ENCODE measurements at regions not wholly inside any gene's neighbourhood (a gene's known extent, or its start where the extent isn't known, plus 50 kb on each side); places are given as distances from the start of the nearest gene placed in this dataset.

DNA sequence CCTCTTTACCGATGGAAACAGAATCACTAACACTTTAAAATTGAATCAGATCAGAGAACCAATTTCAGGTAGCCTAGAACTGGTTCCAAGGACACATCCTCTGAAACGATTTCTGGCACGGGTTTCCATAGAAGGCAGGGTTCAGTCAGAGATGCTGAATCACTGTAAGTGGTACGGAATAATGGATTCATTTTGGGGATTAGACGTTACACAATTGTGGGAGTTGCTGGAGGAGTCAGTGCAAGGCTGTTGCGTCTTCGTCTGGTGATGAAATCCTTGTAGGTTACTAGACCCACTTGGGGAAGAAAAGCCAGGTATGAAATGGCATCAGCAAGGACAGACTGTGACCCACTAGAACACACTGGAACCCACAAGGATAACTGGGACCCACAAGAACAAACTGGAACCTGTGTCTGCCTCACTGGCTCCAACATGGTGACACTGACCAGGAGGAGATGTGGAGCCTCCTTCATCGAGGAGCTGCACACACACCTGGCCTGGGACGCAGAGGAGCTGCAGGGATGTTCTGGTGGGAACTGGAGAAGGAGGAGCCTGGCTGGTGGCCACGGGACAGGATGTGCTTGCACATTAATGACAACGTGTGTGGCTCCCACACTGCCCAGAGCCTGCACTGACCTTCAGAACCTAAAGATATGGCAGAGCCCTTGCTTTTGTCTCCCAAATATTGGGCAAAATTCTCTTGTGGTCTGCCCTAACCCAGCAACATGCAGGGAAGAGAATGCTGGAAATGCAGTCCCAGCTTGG is 105.1 kb downstream of the TRAPPC11 start:
- no peak for DNase-seq (ENCODE audit: low read depth in 2 of 2)

DNA sequence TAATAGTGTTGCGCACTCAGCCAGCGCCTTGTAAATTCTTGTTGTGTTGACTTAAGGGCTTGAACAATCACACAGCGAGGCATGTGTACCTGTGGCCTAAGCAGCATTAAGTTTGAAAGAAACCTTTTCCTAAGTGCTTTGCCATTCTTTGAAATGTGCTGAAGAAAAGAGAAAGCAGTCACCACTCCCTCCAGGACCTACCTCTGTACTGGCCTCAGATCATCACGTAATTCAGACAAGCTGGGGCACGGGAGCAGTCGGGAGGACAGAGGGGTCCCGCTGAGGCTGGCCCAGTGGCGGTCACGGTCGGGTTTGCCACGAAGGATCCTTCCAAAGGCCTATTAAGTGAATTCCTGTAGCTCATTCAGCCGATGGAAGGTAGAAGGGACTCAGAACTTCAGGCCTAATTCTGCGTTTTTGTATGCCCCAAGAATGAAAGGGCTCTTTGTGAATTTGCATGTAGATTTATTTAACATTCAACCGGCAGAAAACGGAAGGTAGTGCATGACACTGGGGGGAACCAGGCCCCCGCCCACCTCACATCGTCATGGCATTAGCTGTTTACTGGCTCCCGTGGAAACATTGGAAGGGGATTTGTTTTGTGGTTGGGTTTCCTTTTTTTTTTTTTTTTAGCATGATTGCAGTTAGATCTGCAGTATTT is 106.3 kb downstream of the TRAPPC11 start:
- no peak for DNase-seq (ENCODE audit: low read depth in 2 of 2)

DNA sequence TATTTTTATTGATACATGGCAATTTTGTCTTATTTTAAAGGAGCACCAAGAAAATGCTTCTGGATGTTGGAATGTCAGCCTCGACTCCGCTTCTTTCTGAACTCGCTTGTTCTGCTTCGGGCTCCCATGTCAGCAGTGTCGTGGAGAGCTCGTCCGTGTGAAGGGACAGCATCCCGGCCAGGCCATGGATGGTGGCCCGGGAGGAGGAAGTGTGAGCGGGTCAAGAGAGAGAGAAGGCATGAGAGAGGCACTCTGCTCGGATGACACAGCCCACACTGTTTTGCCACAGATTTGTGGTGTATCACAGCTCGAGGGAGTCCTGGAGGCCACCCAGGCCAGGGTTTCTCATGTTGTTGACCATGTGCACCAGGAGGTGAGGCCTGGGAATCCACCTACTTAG is 107.0 kb downstream of the TRAPPC11 start:
- no peak for DNase-seq (ENCODE audit: low read depth in 2 of 2)

DNA sequence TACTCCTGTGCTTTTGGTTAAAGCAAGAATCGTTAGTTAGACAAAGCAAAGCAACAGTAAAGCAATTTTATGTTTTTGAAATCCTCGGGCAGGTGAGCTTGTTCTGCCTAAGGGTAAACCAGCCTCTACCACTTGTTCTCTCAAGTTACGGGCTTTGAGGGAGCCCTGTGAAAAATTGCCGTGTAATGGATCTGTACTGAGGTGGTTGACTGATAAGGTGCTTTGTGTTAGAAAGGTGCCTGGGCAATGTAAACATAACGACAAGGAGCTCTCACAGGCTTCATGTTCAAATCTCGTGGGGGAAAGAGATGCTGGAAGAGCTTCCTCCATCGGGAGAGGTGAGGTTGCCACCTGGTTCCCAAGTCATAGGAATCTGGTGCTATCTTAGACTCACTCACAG is 111.8 kb downstream of the TRAPPC11 start:
- no peak for DNase-seq (ENCODE audit: low read depth in 2 of 2)

DNA sequence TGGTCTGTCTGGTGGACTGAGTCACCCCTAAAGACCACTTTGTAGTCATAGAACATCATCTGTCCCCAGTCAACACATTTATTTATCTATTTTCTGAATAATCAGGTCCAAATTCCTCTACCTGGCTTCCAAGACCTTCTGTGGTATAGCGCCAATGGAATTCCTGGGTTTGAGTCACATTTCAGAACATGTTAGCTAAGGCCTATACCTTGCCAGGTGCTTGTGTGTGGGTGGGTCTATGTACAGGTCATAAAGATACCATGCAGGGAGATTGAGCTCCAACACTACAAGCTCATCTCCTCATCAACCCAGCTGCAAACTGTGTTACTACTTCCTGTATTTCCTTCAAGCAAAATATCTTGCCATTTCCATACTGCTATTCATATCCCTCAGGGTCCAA is 113.3 kb downstream of the TRAPPC11 start:
- no peak for DNase-seq (ENCODE audit: low read depth in 2 of 2)

DNA sequence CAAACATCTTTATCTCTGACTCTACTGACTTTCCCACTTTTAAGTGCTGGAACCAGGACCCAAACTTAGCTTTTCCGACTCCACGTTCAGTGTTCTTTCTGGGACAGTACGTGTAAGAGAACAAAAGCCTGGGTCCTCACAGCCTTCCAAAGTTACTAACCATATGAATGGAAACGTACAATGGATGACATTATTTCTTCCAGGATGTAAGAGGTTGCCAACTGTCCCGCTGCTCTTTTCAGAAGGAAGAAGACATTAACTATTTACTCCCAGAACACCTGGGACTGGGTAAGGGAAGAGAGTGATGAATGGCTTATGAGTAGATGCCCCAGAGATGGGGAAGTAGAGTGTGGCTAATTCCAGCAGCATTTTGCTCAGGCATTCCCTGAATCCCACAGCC is 114.7 kb downstream of the TRAPPC11 start:
- DNase-seq (ENCODE audit: low read depth in 2 of 2): no peak

DNA sequence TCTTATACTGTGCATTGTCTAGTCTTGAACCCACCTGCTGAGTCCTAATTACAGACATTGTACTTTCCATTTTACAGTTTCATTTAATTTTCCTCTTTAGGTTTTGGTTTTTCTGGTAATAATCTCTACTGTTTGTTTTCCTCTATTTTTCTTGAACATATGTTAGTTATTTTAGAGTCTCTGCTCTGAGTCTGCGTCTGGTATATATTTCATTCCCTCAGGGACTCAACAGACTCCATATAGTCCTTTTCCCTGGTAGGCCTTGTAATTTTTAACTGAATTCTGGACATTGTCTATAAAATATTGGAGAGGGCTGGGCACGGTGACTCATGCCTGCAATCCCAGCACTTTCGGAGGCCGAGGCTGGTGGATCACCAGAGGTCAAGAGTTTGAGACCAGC is 121.8 kb upstream of the STOX2 start:
- no peak for DNase-seq (ENCODE audit: low read depth in 2 of 2)

DNA sequence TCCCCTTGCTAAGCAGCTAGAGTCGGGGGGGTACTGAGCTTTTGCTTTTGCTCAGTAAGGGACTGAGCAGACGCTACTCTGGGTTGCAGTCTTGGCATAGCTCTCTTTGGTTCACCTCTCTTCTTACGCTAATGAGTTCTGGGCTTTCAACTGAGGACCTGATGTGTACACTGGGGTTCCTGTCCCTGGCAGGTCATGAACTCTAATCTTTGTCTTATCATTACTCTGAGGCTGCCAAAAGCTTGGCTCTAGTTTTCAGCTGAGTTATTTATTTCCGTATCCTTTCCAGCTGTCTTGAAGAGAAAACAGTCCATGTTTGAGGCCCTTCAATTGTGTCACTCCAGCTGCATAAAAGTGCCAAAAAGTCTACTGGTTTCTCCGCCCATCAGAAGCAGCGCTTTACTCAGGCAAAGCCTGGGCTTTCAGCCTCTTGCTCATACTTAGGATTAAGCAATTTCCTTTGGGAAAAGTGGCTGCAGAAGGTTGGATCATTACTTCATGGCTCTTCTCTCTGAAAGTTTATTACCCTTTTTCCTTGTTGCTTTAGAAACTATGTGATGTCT is 121.0 kb upstream of the STOX2 start:
- no peak for DNase-seq (ENCODE audit: low read depth in 2 of 2)

DNA sequence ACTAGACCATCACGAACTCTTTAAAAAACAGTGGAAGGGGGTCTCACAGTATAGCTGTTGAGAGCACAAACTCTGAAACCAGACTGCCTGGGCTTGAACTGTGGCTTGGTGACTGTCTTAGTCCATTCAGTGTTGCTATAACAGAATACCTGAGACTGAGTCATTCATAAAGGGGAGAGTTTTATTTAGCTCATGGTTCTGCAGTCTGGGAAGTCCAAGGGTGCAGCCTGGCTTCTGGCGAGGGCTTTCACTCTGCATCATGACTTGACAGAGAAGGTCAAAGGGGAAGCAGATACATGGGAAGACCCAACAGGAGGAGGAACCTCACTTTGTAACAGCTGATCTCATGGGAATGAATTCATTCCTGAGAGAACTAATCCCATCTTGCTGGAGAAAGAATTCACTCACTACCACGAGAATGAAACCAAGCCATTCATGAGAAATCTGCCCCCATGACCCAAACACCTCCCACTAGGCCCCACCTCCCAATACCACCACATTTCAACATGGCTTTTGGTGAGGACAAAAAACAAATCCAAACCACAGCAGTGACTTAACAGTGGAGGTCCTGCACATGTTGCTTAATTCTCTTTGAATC is 116.7 kb upstream of the STOX2 start:
- no peak for DNase-seq (ENCODE audit: low read depth in 2 of 2)

DNA sequence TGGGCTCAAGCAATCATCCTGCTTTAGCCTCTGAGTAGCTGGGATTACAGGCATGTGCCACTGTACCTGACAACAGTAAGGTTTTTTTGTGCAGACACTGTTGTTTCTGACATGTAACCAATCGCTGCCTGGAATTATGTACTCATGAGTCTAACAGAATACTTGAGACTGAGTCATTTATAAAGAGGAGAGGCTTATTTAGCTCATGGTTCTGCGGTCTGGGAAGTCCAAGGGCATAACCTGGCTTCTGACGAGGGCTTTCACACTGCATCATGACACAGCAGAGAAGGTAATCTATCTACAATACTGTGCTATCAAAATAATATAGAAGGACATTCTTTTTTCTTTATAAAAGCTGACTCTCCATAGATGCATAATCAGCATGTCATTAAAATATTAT is 115.5 kb upstream of the STOX2 start:
- no peak for DNase-seq (ENCODE audit: low read depth in 2 of 2)

DNA sequence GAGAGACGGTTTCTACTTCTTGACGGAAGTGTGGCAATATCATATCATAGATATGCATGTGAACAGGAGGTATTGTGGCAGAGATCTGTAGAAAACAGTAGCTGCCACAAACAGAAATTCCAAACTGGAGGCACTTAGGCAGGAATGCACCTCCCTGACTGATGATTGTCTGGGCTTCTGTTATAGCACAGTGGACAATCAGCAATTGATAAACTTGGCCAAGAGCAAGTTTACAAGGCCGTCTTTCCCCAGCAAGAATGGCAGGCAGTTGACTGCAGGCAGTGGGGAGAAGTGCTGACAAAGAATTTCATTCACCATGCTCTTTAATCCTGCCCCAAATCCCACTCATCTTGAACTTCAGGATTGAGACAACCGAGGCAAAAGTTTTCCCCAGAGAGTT is 114.4 kb upstream of the STOX2 start:
- no peak for DNase-seq (ENCODE audit: low read depth in 2 of 2)

DNA sequence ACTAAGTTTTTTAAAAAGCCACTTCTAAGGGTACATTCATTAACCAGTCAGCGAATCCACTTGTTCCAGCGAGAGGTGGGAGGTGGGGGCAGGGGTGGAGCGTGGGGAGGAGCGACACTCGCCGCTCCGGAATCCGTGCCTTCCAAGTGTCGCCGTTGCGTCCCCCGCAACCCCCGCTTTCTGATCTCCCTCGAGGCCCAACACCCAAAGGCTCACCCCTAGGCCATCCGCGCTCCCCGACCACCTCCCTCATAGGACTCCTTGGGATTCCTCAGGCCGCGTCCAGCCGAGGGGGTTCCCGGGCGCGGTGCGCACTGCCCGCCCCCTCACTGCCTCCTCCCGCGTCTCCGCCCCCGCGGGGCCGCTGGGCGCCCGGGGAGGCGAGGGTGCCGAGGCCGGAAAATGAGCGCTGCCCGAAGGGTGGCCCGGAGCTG is 108.1 kb upstream of the STOX2 start:
- no peak for DNase-seq (ENCODE audit: low read depth in 2 of 2)

DNA sequence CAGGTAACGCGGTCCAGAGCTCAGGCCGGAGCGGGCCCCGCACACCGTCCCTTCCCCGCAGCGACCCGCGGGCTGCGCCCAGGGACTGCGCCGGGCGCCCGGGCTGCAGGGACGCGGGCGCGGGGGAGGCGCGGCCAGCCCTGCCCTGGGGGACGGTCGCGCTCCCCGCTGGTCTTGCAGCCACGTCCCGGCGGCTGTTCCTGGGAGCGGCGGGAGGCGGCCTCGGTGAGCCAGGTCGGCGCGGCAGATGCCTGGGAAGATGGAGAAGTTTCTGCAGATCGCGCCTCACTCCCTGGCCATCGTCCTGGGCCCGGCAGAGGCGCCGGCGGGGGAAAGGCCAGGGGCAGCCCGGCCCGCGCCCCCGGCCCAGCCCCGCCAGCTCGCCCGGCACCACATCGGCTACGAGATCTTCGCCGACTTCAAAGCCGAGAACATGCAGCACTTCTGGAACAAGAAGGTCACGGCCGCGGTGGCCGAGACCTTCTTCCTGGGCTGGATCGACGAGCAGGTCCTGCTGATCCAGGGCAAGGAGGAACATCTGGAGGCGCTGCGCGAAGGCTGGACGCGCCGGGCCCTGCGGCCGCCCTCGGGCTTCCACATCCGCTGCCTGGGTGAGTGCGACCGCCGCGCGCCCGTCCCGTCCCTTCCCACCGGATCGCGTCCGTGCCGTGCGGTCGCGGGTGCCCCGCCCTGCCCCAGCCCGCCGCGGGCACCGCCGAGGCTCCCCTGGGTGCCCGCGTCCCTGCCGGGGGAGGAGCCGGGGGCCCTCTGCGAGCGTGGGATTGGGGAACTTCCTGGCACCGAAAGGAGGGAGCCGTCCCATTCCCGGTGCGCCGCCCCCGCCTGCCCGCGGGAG is 107.4 kb upstream of the STOX2 start:
- no peak for DNase-seq (ENCODE audit: low read depth in 2 of 2)

DNA sequence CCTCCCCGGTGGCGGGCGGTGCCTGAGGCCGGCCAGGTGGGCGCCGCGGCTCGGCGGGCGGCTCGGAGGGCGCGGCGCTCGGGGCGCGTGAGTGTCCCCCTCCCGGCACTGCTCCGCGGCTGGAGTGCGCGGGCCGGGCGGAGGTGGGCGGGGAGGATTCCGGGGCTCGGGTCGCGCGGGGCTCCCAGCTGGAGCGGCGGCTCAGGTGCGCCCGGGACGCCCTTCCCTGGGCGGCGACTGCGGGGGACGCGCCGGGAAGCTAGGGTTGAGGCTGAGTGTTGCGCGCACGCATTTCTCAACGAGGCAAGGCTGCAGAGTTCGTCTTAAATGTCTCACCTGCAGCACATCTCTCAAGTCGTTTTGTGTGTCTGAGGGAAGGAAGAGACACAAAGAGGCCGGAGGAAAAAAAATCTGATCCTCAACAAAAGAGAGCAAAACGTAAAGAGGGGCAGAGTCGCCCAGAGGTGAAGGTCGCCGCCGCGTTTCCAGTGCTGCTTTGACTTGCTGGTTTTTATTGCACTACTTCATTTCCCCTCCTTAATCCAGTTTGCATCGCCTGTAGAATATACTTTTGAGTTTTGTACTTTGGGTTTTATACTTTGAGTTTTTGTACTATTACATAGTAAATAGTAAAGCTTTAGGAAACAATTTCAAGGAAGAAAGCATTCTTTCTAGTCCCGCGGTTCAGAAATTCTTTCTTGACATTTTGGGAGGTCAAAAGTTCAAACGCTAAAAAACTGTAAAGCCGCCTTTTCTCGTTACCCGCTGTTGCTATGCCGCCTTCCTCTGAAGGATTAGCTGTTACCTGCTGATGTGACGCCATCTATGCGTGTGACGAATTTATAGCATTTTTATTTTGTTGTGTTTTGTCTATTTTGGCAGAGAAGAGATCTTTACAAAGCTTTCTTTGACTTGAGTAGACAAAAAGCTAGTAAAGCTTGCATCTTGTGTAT is 106.5 kb upstream of the STOX2 start:
- DNase-seq (ENCODE audit: low read depth in 2 of 2): no peak

DNA sequence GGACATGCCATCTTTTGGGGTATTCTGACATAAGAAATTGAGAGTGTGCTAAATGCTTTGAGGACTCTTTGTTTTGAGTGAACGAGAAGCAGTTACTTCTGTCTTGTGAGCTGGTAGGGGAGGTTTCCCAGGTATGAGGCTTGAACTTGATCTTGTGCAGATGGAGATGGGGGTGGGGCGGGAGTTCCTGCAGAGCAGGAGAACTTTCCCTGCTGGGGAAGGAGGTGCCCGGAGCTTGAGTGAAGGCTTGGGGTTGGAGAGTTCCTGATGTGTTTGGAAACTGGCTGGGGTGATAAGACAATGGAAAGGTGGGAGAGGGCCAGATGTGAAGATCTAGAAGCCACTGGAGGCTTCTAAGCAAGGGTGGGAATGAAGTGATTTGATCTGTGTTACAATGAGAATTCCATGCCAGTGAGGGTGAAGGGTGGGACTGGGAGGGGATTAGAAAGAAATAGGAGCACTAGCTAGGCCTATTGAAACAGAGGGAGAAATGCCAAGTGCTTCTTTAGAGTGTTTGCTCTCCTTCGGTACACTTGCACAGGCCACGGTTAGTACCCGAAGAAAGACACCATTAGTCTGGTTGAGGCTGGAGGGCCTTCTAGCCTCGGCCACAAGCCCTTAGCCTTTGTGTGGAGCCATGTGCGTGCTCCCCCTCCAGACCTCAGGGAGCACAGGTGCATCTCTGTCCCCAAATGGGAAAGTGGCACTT is 103.5 kb upstream of the STOX2 start:
- no peak for DNase-seq (ENCODE audit: low read depth in 2 of 2)

DNA sequence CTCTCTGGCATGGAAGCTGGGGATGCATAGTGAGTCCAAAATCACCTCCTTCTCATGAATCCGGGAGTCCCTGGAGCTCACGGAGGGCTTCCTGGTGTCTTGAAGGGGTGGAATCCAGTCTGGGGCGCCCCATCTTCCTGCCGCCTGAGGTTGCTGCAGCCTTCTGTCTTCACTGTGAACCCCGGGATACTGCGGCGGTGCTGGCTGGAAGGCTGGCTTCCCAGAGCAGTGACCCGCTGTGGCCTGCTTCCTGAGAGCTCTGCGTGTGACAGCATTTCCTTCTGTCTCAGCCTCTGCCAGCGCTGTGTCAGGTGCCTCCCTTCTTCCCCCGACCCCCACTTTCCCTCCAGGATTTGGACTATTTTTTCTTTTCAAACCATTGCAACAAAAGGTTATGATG is 98.8 kb upstream of the STOX2 start:
- DNase-seq (ENCODE audit: low read depth in 2 of 2): no peak

DNA sequence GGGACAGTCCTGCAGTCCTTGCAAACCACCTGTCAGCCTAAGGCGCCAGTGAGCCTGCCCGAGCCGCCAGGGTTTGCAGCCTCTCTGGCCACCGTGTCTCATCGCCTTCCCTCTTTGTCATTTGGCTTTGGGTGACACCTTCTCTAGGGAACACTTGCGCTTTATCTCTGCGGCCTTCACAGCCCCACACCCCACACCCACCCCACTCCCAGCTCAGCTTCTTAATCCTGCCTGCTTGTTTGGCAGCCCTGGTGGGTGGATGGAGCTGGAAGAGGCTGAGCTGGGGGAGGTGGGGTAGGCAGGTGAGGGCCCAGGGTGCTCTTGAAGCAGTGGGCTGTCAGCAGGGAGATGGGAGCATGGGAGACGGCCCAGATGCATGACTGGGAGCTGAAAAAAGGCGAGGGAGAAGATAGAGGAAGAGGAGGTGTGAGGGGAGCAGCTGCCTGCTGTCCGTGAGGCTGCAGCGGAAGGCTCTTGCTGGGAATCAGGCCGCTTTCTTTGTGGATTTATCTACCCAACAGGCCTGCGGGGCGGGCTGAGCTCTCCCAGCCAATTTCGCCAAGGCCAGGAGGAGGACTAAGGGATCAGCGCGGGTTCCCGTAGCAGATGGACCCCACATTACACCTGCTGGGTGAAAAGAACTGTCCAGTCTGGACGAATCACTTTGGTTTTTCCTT is 97.5 kb upstream of the STOX2 start:
- DNase-seq (ENCODE audit: low read depth in 2 of 2): no peak

DNA sequence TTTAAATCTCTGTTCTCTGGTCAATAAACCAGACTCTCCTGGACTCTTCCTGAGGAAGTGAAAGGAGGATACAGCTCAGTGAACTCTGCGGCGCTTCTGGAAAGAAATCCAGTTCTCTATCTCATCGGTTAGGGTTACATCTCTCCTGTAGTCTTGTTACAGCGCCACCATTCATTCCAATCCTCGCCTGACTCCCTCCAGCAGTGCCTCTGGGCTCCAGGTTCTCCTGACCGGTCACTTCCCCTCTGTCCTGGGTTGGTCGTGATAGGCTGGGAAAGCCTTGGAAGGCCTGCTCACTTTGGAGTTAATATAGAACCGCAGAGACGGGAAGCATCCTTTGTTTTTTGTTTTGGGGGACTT is 97.0 kb upstream of the STOX2 start:
- no peak for DNase-seq (ENCODE audit: low read depth in 2 of 2)

DNA sequence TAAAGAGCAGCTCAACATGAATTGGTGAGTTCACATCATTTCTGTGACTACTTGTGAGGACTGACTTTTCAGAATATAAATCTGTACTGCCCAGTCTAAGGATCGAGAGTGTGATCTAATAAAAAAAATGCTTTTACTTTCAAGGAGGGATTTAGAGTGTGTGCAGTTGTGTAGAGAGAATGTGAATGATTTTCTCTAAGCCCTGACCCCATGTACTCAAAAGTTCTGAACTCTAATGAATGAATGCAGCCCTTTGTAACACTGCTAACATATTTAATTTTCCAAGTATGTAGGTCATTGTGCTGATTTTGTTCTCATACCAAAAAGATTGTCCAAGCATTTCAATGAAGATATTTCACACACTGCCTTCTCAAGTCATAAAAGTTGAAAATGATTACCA is 92.5 kb upstream of the STOX2 start:
- DNase-seq (ENCODE audit: low read depth in 2 of 2): no peak

DNA sequence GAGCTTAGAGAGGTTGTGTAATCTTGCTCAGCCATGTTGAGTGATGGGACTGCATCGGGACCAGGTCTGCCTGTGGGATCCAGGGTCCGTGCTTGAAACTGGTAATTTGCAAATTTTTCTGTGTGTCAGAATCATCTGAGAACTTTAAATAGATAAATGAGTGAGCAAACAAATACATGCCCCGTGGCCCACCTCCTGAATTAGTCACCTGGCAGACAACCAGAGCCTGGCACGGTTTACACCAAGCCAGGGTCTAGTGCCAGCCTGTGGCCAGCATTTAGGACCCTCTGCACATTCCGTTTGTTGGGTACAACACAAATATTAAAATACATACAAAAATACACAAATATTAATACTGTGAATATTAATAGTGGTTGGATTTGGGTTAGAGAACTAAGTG is 90.6 kb upstream of the STOX2 start:
- no peak for DNase-seq (ENCODE audit: low read depth in 2 of 2)

Data from stimulated activated CD4-positive, alpha-beta T cell treated with anti-CD3 and anti-CD28 coated beads, Interleukin-15, amount 100 ng/mL, for 48 hours (primary cell).